GM08714 (cell line): ENCODE measurements at regions not wholly inside any gene's neighbourhood (a gene's known extent, or its start where the extent isn't known, plus 50 kb on each side); places are given as distances from the start of the nearest gene placed in this dataset.

Experiments
- H3K4me3 ChIP-seq: fragments of 200-500 bp; sonication (Bioruptor generic); 2 replicates; pipeline ENCODE4 v1.5.1; 2014; ENCODE audit warnings: mild to moderate bottlenecking, low read length, inconsistent platforms
- ZNF274 ChIP-seq: IDR thresholded peaks from 2 replicates; pipeline ENCODE4 v1.6.1; 2012; ENCODE audit warnings: mild to moderate bottlenecking, low read depth, low read length

- no peak for TF ChIP-seq ZNF274
- no peak overlapping the region for H3K4me3 ChIP-seq
Measured at GRCh38 chr21:16388291-16388690, 658.5 kb downstream of the USP25 start.

GRCh38 chr21:16388911-16389560 lies 659.3 kb downstream of the USP25 start:
- H3K4me3 ChIP-seq: no peak overlapping the region
- no peak for TF ChIP-seq ZNF274

- no peak overlapping the region for H3K4me3 ChIP-seq
- no peak for TF ChIP-seq ZNF274
Measured at GRCh38 chr21:16389643-16390042, 659.9 kb downstream of the USP25 start.

- H3K4me3 ChIP-seq: no peak overlapping the region
- no peak for TF ChIP-seq ZNF274
Measured at GRCh38 chr21:16395285-16395684, 665.5 kb downstream of the USP25 start.

- TF ChIP-seq ZNF274: no peak
- H3K4me3 ChIP-seq: no peak overlapping the region
Measured at GRCh38 chr21:16402752-16403151, 673.0 kb downstream of the USP25 start.

- H3K4me3 ChIP-seq: no peak overlapping the region
- TF ChIP-seq ZNF274: no peak
Measured at GRCh38 chr21:16404776-16405175, 675.0 kb downstream of the USP25 start.

GRCh38 chr21:16406355-16406754 lies 676.6 kb downstream of the USP25 start:
- TF ChIP-seq ZNF274: no peak
- H3K4me3 ChIP-seq: no peak overlapping the region

- no peak overlapping the region for H3K4me3 ChIP-seq
- TF ChIP-seq ZNF274: no peak
Measured at GRCh38 chr21:16407403-16408240, 677.8 kb downstream of the USP25 start.

- no peak for TF ChIP-seq ZNF274
Measured at GRCh38 chr21:16408280-16408679, 678.5 kb downstream of the USP25 start.

GRCh38 chr21:16409352-16409751 lies 679.6 kb downstream of the USP25 start:
- H3K4me3 ChIP-seq: no peak overlapping the region
- TF ChIP-seq ZNF274: no peak

More at GRCh38 chr21:16408280-16408679, 678.5 kb downstream of the USP25 start:
- no peak overlapping the region for H3K4me3 ChIP-seq

- H3K4me3 ChIP-seq: no peak overlapping the region
- no peak for TF ChIP-seq ZNF274
Measured at GRCh38 chr21:16418226-16418625, 688.4 kb downstream of the USP25 start.

- no peak overlapping the region for H3K4me3 ChIP-seq
- TF ChIP-seq ZNF274: no peak
Measured at GRCh38 chr21:16418642-16419041, 688.9 kb downstream of the USP25 start.

GRCh38 chr21:16419188-16419921 lies 689.6 kb downstream of the USP25 start:
- no peak for TF ChIP-seq ZNF274
- peak overlapping the region; percentile 49; the same call in 1 of the 2 replicates for H3K4me3 ChIP-seq

- TF ChIP-seq ZNF274: no peak
- peak overlapping the region; percentile 49; the same call in 1 of the 2 replicates for H3K4me3 ChIP-seq
Measured at GRCh38 chr21:16420031-16420724, 690.4 kb downstream of the USP25 start.
